ENCODE measurements at regions not wholly inside any gene's neighbourhood (a gene's known extent, or its start where the extent isn't known, plus 50 kb on each side); places are given as distances from the start of the nearest gene placed in this dataset.

DNA sequence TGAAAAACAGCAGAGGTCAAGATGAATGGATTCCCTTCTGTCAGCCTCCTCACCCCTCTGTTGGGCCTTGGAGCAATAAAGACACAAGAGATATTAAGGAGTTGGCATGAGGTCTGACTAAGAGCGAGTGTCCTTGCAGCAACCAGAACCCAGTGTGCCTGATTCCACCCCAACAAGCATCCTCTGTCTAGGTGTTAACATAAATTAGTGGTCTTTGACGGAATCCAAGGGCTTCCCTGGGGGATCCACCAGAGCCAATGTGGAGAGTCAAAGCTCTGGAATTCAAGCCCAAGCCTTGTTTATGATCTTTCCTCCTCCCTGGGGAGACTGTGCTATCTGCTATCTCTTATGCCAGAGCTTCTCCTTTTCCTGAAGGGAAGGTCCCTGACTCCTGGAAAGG, 128.1 kb upstream of the SMIM23 start:
- ATAC-seq: no peak
- ChIA-PET CTCF (no interaction called here), POLR2A (no interaction called here)
- Mint-ChIP-seq H3K4me1 (0 out of 2 replicates have a peak, but pooled peaks cover 2% of the 10 kb centered on the region), H3K9me3 (peaks cover 12% of the 10 kb centered on the region), H3K27me3 (ENCODE audit: low read depth) (no peaks in the 10 kb centered on the region), H3K36me3 (peaks cover 6% of the 10 kb centered on the region; the same call in 1 of the 2 replicates), H3K27ac (no peak overlapping the region), H3K4me3 (no peak overlapping the region)
- DNase-seq (ENCODE audit: low spot score): no peak
- TF ChIP-seq TEAD1 (CRISPR knock-in tag; IDR thresholded peaks at IDR 0.05) (no peak), NFATC4 (CRISPR knock-in tag; IDR thresholded peaks at IDR 0.05) (no peak), ZNF396 (CRISPR knock-in tag; IDR thresholded peaks at IDR 0.05; ENCODE audit: borderline replicate concordance) (no peak), SMAD3 (CRISPR knock-in tag; IDR thresholded peaks at IDR 0.05; ENCODE audit: borderline replicate concordance) (no peak)
- TF ChIP-seq, protein P1, sequence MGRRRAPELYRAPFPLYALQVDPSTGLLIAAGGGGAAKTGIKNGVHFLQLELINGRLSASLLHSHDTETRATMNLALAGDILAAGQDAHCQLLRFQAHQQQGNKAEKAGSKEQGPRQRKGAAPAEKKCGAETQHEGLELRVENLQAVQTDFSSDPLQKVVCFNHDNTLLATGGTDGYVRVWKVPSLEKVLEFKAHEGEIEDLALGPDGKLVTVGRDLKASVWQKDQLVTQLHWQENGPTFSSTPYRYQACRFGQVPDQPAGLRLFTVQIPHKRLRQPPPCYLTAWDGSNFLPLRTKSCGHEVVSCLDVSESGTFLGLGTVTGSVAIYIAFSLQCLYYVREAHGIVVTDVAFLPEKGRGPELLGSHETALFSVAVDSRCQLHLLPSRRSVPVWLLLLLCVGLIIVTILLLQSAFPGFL (CRISPR knock-in tag; IDR thresholded peaks at IDR 0.05; ENCODE audit: borderline replicate concordance): no peak
- TF ChIP-seq, protein P2, sequence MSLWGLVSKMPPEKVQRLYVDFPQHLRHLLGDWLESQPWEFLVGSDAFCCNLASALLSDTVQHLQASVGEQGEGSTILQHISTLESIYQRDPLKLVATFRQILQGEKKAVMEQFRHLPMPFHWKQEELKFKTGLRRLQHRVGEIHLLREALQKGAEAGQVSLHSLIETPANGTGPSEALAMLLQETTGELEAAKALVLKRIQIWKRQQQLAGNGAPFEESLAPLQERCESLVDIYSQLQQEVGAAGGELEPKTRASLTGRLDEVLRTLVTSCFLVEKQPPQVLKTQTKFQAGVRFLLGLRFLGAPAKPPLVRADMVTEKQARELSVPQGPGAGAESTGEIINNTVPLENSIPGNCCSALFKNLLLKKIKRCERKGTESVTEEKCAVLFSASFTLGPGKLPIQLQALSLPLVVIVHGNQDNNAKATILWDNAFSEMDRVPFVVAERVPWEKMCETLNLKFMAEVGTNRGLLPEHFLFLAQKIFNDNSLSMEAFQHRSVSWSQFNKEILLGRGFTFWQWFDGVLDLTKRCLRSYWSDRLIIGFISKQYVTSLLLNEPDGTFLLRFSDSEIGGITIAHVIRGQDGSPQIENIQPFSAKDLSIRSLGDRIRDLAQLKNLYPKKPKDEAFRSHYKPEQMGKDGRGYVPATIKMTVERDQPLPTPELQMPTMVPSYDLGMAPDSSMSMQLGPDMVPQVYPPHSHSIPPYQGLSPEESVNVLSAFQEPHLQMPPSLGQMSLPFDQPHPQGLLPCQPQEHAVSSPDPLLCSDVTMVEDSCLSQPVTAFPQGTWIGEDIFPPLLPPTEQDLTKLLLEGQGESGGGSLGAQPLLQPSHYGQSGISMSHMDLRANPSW (CRISPR knock-in tag; conservative IDR thresholded peaks at IDR 0.05; ENCODE audit: low read depth): no peak
- TF ChIP-seq, protein P3, sequence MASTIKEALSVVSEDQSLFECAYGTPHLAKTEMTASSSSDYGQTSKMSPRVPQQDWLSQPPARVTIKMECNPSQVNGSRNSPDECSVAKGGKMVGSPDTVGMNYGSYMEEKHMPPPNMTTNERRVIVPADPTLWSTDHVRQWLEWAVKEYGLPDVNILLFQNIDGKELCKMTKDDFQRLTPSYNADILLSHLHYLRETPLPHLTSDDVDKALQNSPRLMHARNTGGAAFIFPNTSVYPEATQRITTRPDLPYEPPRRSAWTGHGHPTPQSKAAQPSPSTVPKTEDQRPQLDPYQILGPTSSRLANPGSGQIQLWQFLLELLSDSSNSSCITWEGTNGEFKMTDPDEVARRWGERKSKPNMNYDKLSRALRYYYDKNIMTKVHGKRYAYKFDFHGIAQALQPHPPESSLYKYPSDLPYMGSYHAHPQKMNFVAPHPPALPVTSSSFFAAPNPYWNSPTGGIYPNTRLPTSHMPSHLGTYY (CRISPR knock-in tag; IDR thresholded peaks at IDR 0.05): no peak

DNA sequence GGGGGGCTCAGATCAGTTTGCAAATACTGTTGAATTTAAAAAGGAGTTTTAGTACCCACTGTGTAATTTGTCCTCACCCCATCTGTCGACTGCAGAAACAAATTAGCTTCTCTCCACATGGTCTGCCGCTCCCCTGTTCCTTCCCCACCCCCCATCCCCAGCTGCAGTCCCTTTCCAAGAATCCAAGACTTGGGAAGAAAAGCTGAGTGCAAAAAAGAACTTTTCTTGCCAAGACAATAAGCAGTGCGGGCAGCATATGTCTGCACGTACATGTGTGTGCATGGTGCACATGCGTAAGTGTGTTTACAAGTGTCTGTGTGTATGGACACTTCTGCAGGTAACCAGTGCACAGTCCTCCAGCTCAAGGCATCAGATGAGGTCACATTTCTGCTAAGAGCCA, 125.7 kb upstream of the SMIM23 start:
- Mint-ChIP-seq H3K36me3 (no peaks in the 10 kb centered on the region), H3K4me1 (0 out of 2 replicates have a peak, but pooled peaks cover 2% of the 10 kb centered on the region), H3K27ac (no peak overlapping the region), H3K27me3 (ENCODE audit: low read depth) (no peaks in the 10 kb centered on the region), H3K4me3 (no peak overlapping the region), H3K9me3 (peaks cover 1% of the 10 kb centered on the region)
- no peak for ATAC-seq
- TF ChIP-seq GRHL2 (CRISPR knock-in tag; IDR thresholded peaks at IDR 0.05; ENCODE audit: insufficient replicate concordance, severe bottlenecking) (no peak), NR2C2 (CRISPR knock-in tag; IDR thresholded peaks at IDR 0.05) (no peak), PRRX2 (CRISPR knock-in tag; IDR thresholded peaks at IDR 0.05) (no peak), CREB1 (CRISPR knock-in tag; IDR thresholded peaks at IDR 0.05) (no peak), IRF2 (CRISPR knock-in tag; IDR thresholded peaks at IDR 0.05; ENCODE audit: borderline replicate concordance, low read depth) (no peak)
- TF ChIP-seq, protein P4, sequence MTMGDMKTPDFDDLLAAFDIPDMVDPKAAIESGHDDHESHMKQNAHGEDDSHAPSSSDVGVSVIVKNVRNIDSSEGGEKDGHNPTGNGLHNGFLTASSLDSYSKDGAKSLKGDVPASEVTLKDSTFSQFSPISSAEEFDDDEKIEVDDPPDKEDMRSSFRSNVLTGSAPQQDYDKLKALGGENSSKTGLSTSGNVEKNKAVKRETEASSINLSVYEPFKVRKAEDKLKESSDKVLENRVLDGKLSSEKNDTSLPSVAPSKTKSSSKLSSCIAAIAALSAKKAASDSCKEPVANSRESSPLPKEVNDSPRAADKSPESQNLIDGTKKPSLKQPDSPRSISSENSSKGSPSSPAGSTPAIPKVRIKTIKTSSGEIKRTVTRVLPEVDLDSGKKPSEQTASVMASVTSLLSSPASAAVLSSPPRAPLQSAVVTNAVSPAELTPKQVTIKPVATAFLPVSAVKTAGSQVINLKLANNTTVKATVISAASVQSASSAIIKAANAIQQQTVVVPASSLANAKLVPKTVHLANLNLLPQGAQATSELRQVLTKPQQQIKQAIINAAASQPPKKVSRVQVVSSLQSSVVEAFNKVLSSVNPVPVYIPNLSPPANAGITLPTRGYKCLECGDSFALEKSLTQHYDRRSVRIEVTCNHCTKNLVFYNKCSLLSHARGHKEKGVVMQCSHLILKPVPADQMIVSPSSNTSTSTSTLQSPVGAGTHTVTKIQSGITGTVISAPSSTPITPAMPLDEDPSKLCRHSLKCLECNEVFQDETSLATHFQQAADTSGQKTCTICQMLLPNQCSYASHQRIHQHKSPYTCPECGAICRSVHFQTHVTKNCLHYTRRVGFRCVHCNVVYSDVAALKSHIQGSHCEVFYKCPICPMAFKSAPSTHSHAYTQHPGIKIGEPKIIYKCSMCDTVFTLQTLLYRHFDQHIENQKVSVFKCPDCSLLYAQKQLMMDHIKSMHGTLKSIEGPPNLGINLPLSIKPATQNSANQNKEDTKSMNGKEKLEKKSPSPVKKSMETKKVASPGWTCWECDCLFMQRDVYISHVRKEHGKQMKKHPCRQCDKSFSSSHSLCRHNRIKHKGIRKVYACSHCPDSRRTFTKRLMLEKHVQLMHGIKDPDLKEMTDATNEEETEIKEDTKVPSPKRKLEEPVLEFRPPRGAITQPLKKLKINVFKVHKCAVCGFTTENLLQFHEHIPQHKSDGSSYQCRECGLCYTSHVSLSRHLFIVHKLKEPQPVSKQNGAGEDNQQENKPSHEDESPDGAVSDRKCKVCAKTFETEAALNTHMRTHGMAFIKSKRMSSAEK (CRISPR knock-in tag; IDR thresholded peaks at IDR 0.05; ENCODE audit: borderline replicate concordance): no peak
- TF ChIP-seq, protein P5, sequence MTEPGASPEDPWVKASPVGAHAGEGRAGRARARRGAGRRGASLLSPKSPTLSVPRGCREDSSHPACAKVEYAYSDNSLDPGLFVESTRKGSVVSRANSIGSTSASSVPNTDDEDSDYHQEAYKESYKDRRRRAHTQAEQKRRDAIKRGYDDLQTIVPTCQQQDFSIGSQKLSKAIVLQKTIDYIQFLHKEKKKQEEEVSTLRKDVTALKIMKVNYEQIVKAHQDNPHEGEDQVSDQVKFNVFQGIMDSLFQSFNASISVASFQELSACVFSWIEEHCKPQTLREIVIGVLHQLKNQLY (CRISPR knock-in tag; IDR thresholded peaks at IDR 0.05): no peak
- POLR2A ChIA-PET: no interaction called here
- CTCF ChIA-PET: interaction anchor here (0.9 to 1.3 kb wide), 2 partner anchors 27 to 177 kb away, joined by 3 to 5 read pairs; no protein-coding TSS in a partner anchor
- DNase-seq (ENCODE audit: low spot score): no peak

All from WTC11 (cell line).